GM12878 (cell line): ENCODE measurements at regions not wholly inside any gene's neighbourhood (a gene's known extent, or its start where the extent isn't known, plus 50 kb on each side); places are given as distances from the start of the nearest gene placed in this dataset.
A peak's percentile ranks its signal among the peaks of the same experiment; 100 is the strongest.

Source experiments
- ATF7 ChIP-seq: fragments of 450-650 bp; IDR thresholded peaks from 2 replicates; pipeline ENCODE4 v1.6.1; 2016; ENCODE audit warnings: low read depth, mild to moderate bottlenecking
- CBX5 ChIP-seq: sonication (generic); IDR thresholded peaks from 2 replicates; pipeline ENCODE4 v1.6.1; 2016; ENCODE audit warnings: low read depth, moderate library complexity, mild to moderate bottlenecking, inconsistent platforms
- CHD1 ChIP-seq: IDR thresholded peaks from 2 replicates; pipeline ENCODE4 v1.6.1; 2012; ENCODE audit warnings: low read depth, low read length, improper control_type of control experiment
- CHD2 ChIP-seq: IDR thresholded peaks from 2 replicates; pipeline ENCODE4 v1.6.1; 2011; ENCODE audit warnings: low read depth, low read length, improper control_type of control experiment, borderline replicate concordance
- CREM ChIP-seq: IDR thresholded peaks from 2 replicates; pipeline ENCODE4 v1.6.1; 2014; ENCODE audit warnings: antibody characterized with exemption, low read depth
- ETV6 ChIP-seq, 2 experiments: fragments of 450-650 bp in 1 of 2; IDR thresholded peaks in 1 of 2; conservative IDR thresholded peaks in 1 of 2; 2 replicates each; pipeline ENCODE4 v1.6.1; 2014; ENCODE audit warnings: antibody characterized with exemption in 1 of 2, borderline replicate concordance in 1 of 2, low read depth in 1 of 2, mild to moderate bottlenecking in 1 of 2, moderate library complexity in 1 of 2
- KLF5 ChIP-seq: fragments of 450-650 bp; IDR thresholded peaks from 2 replicates; pipeline ENCODE4 v1.6.1; 2014; ENCODE audit warnings: mild to moderate bottlenecking; ENCODE audit not compliant: partially characterized antibody
- MXI1 ChIP-seq: fragments of 150-350 bp; IDR thresholded peaks from 2 replicates; pipeline ENCODE4 v1.6.1; 2011; ENCODE audit warnings: low read depth, mild to moderate bottlenecking, inconsistent platforms, low read length, improper control_type of control experiment
- NFYB ChIP-seq: IDR thresholded peaks from 2 replicates; pipeline ENCODE4 v1.6.1; 2011; ENCODE audit warnings: low read depth, mild to moderate bottlenecking, low read length, improper control_type of control experiment, moderate library complexity; ENCODE audit not compliant: insufficient read depth
- PML ChIP-seq: IDR thresholded peaks from 2 replicates; pipeline ENCODE4 v1.6.1; 2012; ENCODE audit warnings: low read length, inconsistent platforms
- RAD51 ChIP-seq: fragments of 450-650 bp; IDR thresholded peaks from 2 replicates; pipeline ENCODE4 v1.6.1; 2016; ENCODE audit warnings: moderate library complexity, mild to moderate bottlenecking, inconsistent platforms
- SMARCA5 ChIP-seq: fragments of 450-650 bp; IDR thresholded peaks from 2 replicates; pipeline ENCODE4 v1.6.1; 2017; ENCODE audit warnings: mild to moderate bottlenecking
- SPI1 ChIP-seq: IDR thresholded peaks from 2 replicates; pipeline ENCODE4 v1.6.1; 2011; ENCODE audit warnings: low read depth, mild to moderate bottlenecking, low read length, moderate library complexity, borderline replicate concordance; ENCODE audit not compliant: insufficient read depth
- SREBF2 ChIP-seq: IDR thresholded peaks from 2 replicates; pipeline ENCODE4 v1.6.1; 2012; ENCODE audit warnings: mild to moderate bottlenecking, low read length
- STAT1 ChIP-seq: fragments of 450-650 bp; conservative IDR thresholded peaks from 2 replicates; pipeline ENCODE4 v1.6.1; 2014; ENCODE audit warnings: antibody characterized with exemption, mild to moderate bottlenecking
- SUPT20H ChIP-seq: IDR thresholded peaks from 2 replicates; pipeline ENCODE4 v1.6.1; 2011; ENCODE audit warnings: low read depth, mild to moderate bottlenecking, low read length, moderate library complexity, borderline replicate concordance; ENCODE audit not compliant: control insufficient read depth
- TAF1 ChIP-seq: IDR thresholded peaks from 2 replicates; pipeline ENCODE4 v1.6.1; 2011; ENCODE audit warnings: mild to moderate bottlenecking, low read depth, low read length, borderline replicate concordance
- TCF3 ChIP-seq: IDR thresholded peaks from 2 replicates; pipeline ENCODE4 v1.6.1; 2012; ENCODE audit warnings: low read depth, mild to moderate bottlenecking, low read length, borderline replicate concordance; ENCODE audit not compliant: insufficient read depth
- YBX1 ChIP-seq: fragments of 450-650 bp; IDR thresholded peaks from 2 replicates; pipeline ENCODE4 v1.6.1; 2016; ENCODE audit warnings: antibody characterized with exemption
- ZNF622 ChIP-seq: fragments of 450-650 bp; IDR thresholded peaks from 2 replicates; pipeline ENCODE4 v1.6.1; 2017; ENCODE audit warnings: mild to moderate bottlenecking, inconsistent platforms
- ZZZ3 ChIP-seq: IDR thresholded peaks from 2 replicates; pipeline ENCODE4 v1.6.1; 2011; ENCODE audit warnings: low read depth; ENCODE audit not compliant: control insufficient read depth, insufficient read length
- TF ChIP-seq, protein P1 (sequence below): fragments of 450-650 bp; formaldehyde crosslinking; IDR thresholded peaks from 2 replicates; pipeline ENCODE4 v1.5.0; 2022; ENCODE audit warnings: mild to moderate bottlenecking, missing genetic modification characterization
- TF ChIP-seq, protein P2 (sequence below): fragments of 450-650 bp; IDR thresholded peaks from 2 replicates; pipeline ENCODE4 v1.6.1; 2017; ENCODE audit warnings: mild to moderate bottlenecking
- TF ChIP-seq, protein P3 (sequence below): IDR thresholded peaks from 2 replicates; pipeline ENCODE4 v1.6.1; 2012; ENCODE audit warnings: mild to moderate bottlenecking, low read depth, low read length

DNA sequence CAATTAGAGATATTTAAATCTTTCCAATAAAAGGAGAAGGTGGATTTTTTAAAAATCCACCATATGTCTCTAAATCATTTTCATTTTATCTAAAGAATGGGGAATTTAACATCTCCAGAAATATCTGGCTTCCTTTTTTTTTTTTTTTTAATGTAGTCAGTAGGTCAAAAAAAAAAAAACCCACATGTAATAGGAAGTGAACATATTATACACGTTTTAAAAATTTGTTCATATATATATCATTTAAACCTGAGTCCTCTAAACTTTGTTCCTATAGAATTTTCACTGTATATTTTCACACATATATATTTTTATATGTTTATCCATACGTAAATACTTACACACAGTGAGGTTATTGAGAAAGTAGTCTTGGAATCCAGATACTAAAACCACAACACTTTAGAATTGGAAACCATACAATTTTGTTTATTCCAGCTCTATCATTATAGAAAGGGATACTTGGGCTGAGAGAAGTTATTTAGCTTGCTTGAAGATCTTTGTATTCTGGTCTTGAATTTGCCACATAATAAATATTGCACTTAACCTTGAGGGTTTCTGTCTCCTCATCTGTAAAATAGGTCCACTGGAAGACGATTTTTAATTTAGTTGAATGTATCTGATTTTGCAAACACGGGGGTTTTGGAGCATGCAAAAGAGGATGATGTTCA lies 62.1 kb upstream of the ZNF217 start (continued):
- TF ChIP-seq CREM (no peak), CBX5 (no peak), ZNF622 (no peak), ZZZ3 (no peak), SPI1 (no peak), MXI1 (no peak), KLF5 (no peak), ATF7 (peak; percentile 7; the same call in 1 of the 2 replicates), SREBF2 (no peak), NFYB (no peak), SUPT20H (no peak), YBX1 (no peak), PML (no peak), RAD51 (no peak), TAF1 (no peak), CHD2 (no peak), SMARCA5 (no peak), TCF3 (no peak), CHD1 (no peak), ETV6 (conservative IDR thresholded peaks at IDR 0.05 in 1 of 2, IDR thresholded peaks at IDR 0.05 in 1 of 2; ENCODE audit: borderline replicate concordance in 1 of 2, low read depth in 1 of 2) (peak in 1 of 2 experiments; percentile 93; a peak in 2 of 4 replicates), STAT1 (no peak)
- TF ChIP-seq, protein P1, sequence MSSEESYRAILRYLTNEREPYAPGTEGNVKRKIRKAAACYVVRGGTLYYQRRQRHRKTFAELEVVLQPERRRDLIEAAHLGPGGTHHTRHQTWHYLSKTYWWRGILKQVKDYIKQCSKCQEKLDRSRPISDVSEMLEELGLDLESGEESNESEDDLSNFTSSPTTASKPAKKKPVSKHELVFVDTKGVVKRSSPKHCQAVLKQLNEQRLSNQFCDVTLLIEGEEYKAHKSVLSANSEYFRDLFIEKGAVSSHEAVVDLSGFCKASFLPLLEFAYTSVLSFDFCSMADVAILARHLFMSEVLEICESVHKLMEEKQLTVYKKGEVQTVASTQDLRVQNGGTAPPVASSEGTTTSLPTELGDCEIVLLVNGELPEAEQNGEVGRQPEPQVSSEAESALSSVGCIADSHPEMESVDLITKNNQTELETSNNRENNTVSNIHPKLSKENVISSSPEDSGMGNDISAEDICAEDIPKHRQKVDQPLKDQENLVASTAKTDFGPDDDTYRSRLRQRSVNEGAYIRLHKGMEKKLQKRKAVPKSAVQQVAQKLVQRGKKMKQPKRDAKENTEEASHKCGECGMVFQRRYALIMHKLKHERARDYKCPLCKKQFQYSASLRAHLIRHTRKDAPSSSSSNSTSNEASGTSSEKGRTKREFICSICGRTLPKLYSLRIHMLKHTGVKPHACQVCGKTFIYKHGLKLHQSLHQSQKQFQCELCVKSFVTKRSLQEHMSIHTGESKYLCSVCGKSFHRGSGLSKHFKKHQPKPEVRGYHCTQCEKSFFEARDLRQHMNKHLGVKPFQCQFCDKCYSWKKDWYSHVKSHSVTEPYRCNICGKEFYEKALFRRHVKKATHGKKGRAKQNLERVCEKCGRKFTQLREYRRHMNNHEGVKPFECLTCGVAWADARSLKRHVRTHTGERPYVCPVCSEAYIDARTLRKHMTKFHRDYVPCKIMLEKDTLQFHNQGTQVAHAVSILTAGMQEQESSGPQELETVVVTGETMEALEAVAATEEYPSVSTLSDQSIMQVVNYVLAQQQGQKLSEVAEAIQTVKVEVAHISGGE = no peak
- TF ChIP-seq, protein P2, sequence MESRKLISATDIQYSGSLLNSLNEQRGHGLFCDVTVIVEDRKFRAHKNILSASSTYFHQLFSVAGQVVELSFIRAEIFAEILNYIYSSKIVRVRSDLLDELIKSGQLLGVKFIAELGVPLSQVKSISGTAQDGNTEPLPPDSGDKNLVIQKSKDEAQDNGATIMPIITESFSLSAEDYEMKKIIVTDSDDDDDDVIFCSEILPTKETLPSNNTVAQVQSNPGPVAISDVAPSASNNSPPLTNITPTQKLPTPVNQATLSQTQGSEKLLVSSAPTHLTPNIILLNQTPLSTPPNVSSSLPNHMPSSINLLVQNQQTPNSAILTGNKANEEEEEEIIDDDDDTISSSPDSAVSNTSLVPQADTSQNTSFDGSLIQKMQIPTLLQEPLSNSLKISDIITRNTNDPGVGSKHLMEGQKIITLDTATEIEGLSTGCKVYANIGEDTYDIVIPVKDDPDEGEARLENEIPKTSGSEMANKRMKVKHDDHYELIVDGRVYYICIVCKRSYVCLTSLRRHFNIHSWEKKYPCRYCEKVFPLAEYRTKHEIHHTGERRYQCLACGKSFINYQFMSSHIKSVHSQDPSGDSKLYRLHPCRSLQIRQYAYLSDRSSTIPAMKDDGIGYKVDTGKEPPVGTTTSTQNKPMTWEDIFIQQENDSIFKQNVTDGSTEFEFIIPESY = no peak
- TF ChIP-seq, protein P3, sequence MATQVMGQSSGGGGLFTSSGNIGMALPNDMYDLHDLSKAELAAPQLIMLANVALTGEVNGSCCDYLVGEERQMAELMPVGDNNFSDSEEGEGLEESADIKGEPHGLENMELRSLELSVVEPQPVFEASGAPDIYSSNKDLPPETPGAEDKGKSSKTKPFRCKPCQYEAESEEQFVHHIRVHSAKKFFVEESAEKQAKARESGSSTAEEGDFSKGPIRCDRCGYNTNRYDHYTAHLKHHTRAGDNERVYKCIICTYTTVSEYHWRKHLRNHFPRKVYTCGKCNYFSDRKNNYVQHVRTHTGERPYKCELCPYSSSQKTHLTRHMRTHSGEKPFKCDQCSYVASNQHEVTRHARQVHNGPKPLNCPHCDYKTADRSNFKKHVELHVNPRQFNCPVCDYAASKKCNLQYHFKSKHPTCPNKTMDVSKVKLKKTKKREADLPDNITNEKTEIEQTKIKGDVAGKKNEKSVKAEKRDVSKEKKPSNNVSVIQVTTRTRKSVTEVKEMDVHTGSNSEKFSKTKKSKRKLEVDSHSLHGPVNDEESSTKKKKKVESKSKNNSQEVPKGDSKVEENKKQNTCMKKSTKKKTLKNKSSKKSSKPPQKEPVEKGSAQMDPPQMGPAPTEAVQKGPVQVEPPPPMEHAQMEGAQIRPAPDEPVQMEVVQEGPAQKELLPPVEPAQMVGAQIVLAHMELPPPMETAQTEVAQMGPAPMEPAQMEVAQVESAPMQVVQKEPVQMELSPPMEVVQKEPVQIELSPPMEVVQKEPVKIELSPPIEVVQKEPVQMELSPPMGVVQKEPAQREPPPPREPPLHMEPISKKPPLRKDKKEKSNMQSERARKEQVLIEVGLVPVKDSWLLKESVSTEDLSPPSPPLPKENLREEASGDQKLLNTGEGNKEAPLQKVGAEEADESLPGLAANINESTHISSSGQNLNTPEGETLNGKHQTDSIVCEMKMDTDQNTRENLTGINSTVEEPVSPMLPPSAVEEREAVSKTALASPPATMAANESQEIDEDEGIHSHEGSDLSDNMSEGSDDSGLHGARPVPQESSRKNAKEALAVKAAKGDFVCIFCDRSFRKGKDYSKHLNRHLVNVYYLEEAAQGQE = no peak
